Rectal smooth muscle tissue (tissue), 1 donor: ENCODE measurements at regions not wholly inside any gene's neighbourhood (a gene's known extent, or its start where the extent isn't known, plus 50 kb on each side); places are given as distances from the start of the nearest gene placed in this dataset.
"Not testable (repeated sequence)": the region's sequence is repeated elsewhere in the genome, so short reads cannot be mapped to it uniquely, and the experiment has no call there.

Source experiments
- H3K27ac ChIP-seq: one replicate; pipeline ENCODE4 v1.7.0; 2013; ENCODE audit warnings: low read depth, low read length, inconsistent platforms
- H3K27me3 ChIP-seq: one replicate; pipeline ENCODE4 v1.7.0; 2013; ENCODE audit warnings: low read length; ENCODE audit not compliant: control insufficient read depth, insufficient read depth
- H3K36me3 ChIP-seq: one replicate; pipeline ENCODE4 v1.7.0; 2013; ENCODE audit warnings: low read length; ENCODE audit not compliant: control insufficient read depth, insufficient read depth
- H3K4me1 ChIP-seq: one replicate; pipeline ENCODE4 v1.7.0; 2013; ENCODE audit warnings: low read length; ENCODE audit not compliant: control insufficient read depth, insufficient read depth
- H3K4me3 ChIP-seq: one replicate; pipeline ENCODE4 v1.7.0; 2013; ENCODE audit warnings: low read length
- H3K9ac ChIP-seq: one replicate; pipeline ENCODE4 v1.7.0; 2013; ENCODE audit warnings: low read length

DNA sequence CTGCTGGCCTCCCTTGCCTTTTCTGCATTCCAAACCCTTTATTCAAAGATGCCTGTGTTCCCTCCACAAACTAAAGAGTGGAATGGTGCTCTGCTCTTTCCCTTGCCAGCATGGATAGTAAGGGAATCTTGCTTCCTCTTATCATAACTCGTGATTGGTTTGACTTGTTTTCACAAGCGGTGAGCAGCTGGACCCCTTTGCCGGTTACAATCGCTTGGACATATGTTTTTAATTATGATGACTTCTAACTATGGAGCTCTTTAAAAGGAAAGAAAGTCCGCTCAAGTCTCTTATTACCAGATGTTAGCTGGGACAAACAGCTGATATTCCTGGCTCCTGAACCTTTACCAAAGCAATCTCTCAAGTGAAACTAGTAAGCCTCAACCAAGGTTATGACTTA is 1094.7 kb downstream of the UQCRFS1 start:
- H3K27ac ChIP-seq = no peak overlapping the region
- no peak overlapping the region for H3K9ac ChIP-seq
- no peaks in the 10 kb centered on the region for H3K36me3 ChIP-seq
- H3K4me1 ChIP-seq = no peaks in the 10 kb centered on the region
- H3K27me3 ChIP-seq = no peaks in the 10 kb centered on the region
- H3K4me3 ChIP-seq = no peak overlapping the region

DNA sequence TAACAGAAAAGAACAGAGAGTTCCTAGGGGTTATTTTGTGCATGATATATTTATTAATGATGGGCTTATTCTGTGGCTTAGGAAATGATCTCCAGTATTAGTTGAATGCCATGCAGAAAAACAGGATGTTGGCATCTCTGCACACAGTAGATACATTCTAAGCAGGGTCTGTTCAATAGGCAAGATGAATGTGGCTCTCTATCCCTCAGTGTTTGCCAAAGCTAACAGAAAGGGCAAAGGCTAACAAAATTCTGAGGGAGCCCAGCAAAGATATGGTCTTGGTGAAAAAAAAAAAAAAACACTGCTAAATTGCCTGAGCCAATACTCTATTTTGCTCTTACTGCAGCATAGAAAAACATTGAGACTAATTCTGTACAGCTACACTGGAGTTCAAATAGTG is 1095.8 kb downstream of the UQCRFS1 start:
- no peak overlapping the region for H3K4me3 ChIP-seq
- no peak overlapping the region for H3K27ac ChIP-seq

DNA sequence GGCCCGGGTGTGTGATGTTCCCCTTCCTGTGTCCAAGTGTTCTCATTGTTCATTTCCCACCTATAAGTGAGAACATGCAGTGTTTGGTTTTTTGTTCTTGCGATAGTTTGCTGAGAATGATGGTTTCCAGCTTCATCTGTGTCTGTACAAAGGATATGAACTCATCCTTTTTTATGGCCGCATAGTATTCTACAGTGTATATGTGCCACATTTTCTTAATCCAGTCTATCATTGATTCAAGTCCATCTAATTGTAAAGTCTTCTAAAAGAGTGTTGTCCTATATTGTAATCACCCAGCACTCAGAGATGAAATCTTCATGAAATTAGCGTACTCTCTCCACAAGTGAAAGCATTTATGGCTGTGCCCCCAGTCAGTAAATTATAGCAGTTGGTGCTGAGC is 1096.6 kb downstream of the UQCRFS1 start:
- H3K36me3 ChIP-seq, H3K27ac ChIP-seq, H3K27me3 ChIP-seq, H3K9ac ChIP-seq, H3K4me3 ChIP-seq, H3K4me1 ChIP-seq: not testable (repeated sequence)

More for the DNA sequence above, 1095.8 kb downstream of the UQCRFS1 start:
- Histone ChIP-seq H3K36me3 (no peaks in the 10 kb centered on the region), H3K9ac (no peak overlapping the region), H3K4me1 (no peaks in the 10 kb centered on the region), H3K27me3 (no peaks in the 10 kb centered on the region)

DNA sequence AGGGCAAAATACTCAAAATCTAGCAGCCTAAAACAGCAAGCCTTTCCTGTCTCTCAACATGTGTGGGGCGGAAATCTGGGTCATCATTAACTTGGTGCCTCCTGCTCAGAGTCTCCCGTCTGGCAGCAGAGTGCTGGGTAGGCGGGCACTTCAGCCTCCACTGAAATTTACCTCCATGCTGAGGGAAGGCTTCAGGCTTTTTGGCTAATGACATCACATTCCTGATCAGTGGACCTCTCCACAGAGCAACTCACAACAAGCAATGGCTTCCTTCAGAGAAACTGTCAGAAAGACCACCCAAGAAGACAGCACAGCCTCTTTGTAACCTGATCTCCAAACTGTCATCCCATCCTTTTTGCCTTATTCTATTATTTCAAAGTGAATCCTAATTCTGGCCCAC is 1109.0 kb downstream of the UQCRFS1 start:
- no peaks in the 10 kb centered on the region for H3K4me1 ChIP-seq
- H3K27me3 ChIP-seq = no peaks in the 10 kb centered on the region
- H3K9ac ChIP-seq = no peak overlapping the region
- no peak overlapping the region for H3K4me3 ChIP-seq
- H3K36me3 ChIP-seq = no peaks in the 10 kb centered on the region
- H3K27ac ChIP-seq = no peak overlapping the region

DNA sequence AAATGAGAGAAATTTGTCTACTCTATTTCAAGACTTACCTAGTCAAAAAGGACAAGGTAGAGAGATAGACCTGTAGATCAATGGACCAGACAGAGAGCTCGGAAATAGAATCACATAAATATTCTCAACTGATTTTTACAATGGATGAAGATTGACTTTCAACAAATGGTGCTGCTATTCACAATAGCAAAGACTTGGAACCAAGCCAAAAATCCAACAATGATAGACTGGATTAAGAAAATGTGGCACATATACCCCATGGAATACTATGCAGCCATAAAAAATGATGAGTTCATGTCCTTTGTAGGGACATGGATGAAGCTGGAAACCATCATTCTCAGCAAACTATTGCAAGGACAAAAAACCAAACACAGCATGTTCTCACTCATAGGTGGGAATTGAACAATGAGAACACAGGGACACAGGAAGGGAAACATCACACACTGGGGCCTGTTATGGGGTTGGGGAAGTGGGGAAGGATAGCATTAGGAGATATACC is 1128.2 kb downstream of the UQCRFS1 start:
- not testable (repeated sequence) for H3K4me3 ChIP-seq, H3K36me3 ChIP-seq, H3K27me3 ChIP-seq, H3K9ac ChIP-seq, H3K4me1 ChIP-seq, H3K27ac ChIP-seq

DNA sequence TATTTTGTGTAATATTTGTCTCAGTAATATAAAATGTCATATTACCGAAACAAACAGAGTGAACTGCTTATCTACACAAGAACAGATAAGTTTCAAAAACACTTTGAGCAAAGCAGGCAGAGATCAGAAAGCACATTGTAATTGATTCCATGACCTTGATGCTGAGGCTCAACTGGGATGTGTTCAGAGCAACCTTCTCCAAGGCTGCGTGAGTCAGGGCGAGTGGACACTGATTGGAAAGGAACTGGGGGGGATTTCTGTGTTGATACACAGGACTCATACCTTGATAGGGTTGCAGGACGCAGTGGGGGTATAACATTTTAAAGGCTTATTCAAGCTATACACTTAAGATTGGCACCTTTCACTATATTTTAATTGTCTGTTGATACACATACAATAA is 1136.3 kb downstream of the UQCRFS1 start:
- no peaks in the 10 kb centered on the region for H3K36me3 ChIP-seq

DNA sequence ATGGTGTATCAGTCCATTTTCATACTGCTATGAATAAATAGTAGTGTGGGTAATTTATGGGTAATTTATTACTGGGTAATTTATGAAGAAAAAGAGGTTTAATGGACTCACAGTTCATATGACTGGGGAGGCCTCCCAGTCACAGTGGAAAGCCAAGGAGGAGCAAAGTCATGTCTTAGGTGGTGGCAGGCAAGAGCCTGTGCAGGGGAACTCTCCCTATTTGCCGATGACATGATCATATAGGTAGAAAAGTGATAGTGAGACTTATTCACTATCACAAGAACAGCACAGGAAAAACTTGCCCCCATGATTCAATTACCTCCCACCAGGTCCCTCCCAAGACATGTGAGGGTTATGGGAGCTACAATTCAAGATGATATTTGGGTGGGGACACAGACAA is 1137.7 kb downstream of the UQCRFS1 start:
- no peak overlapping the region for H3K4me3 ChIP-seq
- H3K9ac ChIP-seq = no peak overlapping the region
- H3K36me3 ChIP-seq = no peaks in the 10 kb centered on the region
- H3K27ac ChIP-seq = no peak overlapping the region
- no peaks in the 10 kb centered on the region for H3K4me1 ChIP-seq
- H3K27me3 ChIP-seq = no peaks in the 10 kb centered on the region

More for the DNA sequence above, 1136.3 kb downstream of the UQCRFS1 start:
- H3K9ac ChIP-seq = no peak overlapping the region
- no peak overlapping the region for H3K27ac ChIP-seq
- no peaks in the 10 kb centered on the region for H3K4me1 ChIP-seq
- no peaks in the 10 kb centered on the region for H3K27me3 ChIP-seq
- no peak overlapping the region for H3K4me3 ChIP-seq

DNA sequence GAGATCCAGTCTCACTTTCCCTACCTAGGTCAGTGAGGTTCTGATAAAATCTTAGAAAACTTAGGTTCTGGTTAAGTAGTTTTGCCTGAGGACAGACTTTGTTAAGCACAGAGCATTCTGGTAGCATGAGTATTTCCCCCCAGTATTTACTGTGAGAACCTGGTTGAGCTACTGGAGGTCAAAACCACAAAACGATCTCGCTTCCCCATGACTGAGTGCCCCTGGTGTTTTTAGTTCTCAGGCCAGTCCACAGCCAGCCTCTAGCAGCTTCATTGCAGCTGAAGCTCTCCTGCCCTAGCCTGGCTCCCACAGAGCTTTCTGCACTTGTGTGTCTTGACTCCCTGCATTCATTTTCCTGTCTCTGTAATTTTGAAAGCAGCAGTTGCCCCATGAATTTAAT is 1138.2 kb downstream of the UQCRFS1 start:
- Histone ChIP-seq H3K27me3 (no peaks in the 10 kb centered on the region), H3K27ac (no peak overlapping the region), H3K4me1 (no peaks in the 10 kb centered on the region), H3K9ac (no peak overlapping the region), H3K4me3 (no peak overlapping the region), H3K36me3 (no peaks in the 10 kb centered on the region)

DNA sequence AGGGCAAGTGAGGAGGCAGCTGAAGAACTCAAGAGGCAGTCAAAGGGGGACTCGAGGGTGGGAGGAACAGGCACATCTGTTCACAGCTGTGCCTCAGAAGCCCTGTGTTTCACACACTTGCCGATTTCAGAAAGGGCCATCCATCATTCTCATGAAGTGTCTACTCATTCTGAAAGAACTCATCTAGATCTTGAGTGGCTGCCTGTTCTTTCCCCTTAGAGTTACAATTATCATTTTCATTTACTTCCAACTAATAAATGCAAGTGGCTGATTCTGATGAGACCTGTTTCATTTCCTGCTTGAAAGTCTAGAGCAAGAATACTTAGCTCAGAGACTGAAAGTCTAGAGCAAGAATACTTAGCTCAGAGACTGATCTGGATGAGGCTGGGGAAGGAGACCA is 1145.1 kb downstream of the UQCRFS1 start:
- Histone ChIP-seq H3K27ac (no peak overlapping the region), H3K27me3 (no peaks in the 10 kb centered on the region), H3K4me3 (no peak overlapping the region), H3K9ac (no peak overlapping the region), H3K4me1 (no peaks in the 10 kb centered on the region), H3K36me3 (no peaks in the 10 kb centered on the region)

DNA sequence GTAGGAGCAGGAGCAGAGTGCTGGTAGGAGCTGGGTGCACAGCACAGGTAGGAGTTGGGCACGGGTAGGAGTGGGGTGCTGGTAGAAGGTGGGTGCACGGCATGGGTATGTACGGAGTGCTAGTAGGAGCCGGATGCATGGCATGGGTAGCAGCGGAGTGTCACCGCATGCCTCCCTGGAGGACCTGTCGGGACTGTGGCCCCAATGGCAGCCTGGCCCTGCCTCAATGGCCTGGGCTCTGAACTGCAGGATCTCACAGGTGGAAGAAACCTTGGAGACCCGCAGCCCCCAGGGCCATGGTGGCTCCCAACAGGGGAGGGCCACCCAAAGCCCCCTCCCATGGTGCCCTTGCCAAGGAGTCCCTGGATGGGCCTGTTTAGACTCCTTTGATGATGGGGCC is 1146.0 kb downstream of the UQCRFS1 start:
- Histone ChIP-seq H3K36me3 (no peaks in the 10 kb centered on the region), H3K9ac (no peak overlapping the region), H3K4me3 (no peak overlapping the region), H3K27ac (no peak overlapping the region), H3K4me1 (no peaks in the 10 kb centered on the region), H3K27me3 (no peaks in the 10 kb centered on the region)

DNA sequence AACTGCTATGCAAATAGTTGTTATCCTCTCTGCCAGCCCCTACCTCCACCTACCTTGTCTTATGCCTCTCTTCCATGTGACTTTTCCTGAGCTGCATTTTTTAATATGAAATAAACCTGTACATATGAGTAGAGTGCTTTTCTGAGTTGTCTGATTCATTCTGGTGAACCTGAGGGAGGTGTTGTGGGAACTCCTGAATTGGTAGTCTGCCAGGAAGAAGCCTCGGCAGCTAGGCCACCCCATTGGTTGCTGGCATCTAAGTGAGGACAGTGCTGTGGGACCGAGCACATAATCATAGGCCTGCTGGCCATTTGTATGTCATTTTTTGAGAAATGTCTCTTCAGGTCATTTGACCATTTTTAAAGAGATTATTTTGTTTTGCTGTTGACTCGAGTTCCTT is 1146.8 kb downstream of the UQCRFS1 start:
- H3K27ac ChIP-seq = no peak overlapping the region
- H3K27me3 ChIP-seq = no peaks in the 10 kb centered on the region
- no peak overlapping the region for H3K4me3 ChIP-seq
- no peaks in the 10 kb centered on the region for H3K36me3 ChIP-seq
- no peaks in the 10 kb centered on the region for H3K4me1 ChIP-seq
- H3K9ac ChIP-seq = no peak overlapping the region

DNA sequence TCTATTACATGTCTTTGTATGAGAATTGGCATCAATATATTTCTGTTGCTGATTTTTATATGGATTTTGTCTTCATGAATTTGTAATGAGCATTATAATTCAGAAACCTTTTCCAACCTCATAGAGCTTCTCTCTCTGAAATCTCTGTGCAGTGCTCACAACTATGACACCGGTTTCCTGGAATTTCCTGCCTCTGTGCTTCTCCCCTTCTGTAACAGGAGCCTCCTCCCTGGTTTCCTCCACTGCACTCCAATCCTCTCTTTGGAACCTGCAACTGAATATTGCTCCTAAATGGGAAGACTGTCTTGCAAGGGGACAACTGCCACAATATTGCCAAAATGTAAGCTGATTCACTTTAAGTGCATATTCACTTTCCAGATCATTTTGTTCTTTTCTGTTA is 1147.9 kb downstream of the UQCRFS1 start:
- H3K36me3 ChIP-seq = no peaks in the 10 kb centered on the region
- no peak overlapping the region for H3K9ac ChIP-seq
- no peak overlapping the region for H3K4me3 ChIP-seq
- H3K4me1 ChIP-seq = no peaks in the 10 kb centered on the region
- H3K27ac ChIP-seq = no peak overlapping the region
- H3K27me3 ChIP-seq = no peaks in the 10 kb centered on the region

DNA sequence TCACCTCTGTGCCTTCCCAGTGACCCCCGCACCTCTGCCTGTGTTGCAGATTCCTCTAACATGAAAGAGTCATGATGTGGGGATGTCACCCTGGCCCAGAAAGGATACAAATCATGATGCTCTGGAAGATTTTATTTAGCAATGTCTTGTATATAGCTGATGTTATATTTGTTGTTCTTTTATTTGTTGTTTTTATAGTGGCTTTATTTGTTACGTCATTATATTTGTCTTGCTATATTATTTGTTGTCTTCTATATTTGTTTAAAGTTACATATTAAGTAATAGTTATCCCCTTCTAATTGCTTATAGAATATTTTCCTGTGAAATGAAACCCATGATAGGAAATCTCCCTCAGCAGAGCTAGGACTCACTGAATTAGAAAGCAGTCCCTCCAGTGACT is 1149.2 kb downstream of the UQCRFS1 start:
- H3K9ac ChIP-seq = no peak overlapping the region
- no peak overlapping the region for H3K4me3 ChIP-seq
- no peaks in the 10 kb centered on the region for H3K4me1 ChIP-seq
- H3K27me3 ChIP-seq = no peaks in the 10 kb centered on the region
- H3K36me3 ChIP-seq = no peaks in the 10 kb centered on the region
- H3K27ac ChIP-seq = no peak overlapping the region
